Activated CD4-positive, alpha-beta T cell treated with anti-CD3 and anti-CD28 coated beads, Interleukin-2, Interleukin-4, amounts not matched to agents 100 ng/mL and 50 ng/mL, durations not matched to agents 16 hours and 8 hours (primary cell): ENCODE measurements at regions not wholly inside any gene's neighbourhood (a gene's known extent, or its start where the extent isn't known, plus 50 kb on each side); places are given as distances from the start of the nearest gene placed in this dataset.

ENCODE experiments used
- DNase-seq: peaks from one replicate; pipeline ENCODE4 v3.0.0-alpha.2; 2020; ENCODE audit warnings: low spot score

GRCh38 chr9:89863837-89864236 lies 259.0 kb downstream of the GADD45G start:
- no peak for DNase-seq

GRCh38 chr9:89864257-89864656 lies 259.4 kb downstream of the GADD45G start:
- no peak for DNase-seq

- DNase-seq: no peak
Measured at GRCh38 chr9:89864731-89865130, 259.9 kb downstream of the GADD45G start.

- DNase-seq: no peak
Measured at GRCh38 chr9:89865357-89865756, 260.5 kb downstream of the GADD45G start.

GRCh38 chr9:89865981-89866380 lies 261.2 kb downstream of the GADD45G start:
- DNase-seq: no peak

- no peak for DNase-seq
Measured at GRCh38 chr9:89866701-89867100, 261.9 kb downstream of the GADD45G start.

- DNase-seq: no peak
Measured at GRCh38 chr9:89868100-89868499, 263.3 kb downstream of the GADD45G start.

- no peak for DNase-seq
Measured at GRCh38 chr9:89869793-89870580, 265.2 kb downstream of the GADD45G start.

GRCh38 chr9:89871871-89872331 lies 267.1 kb downstream of the GADD45G start:
- no peak for DNase-seq

GRCh38 chr9:89872426-89872912 lies 267.7 kb downstream of the GADD45G start:
- DNase-seq: no peak

- DNase-seq: no peak
Measured at GRCh38 chr9:89872913-89873707, 268.3 kb downstream of the GADD45G start.

GRCh38 chr9:89873801-89874200 lies 269.0 kb downstream of the GADD45G start:
- no peak for DNase-seq

- no peak for DNase-seq
Measured at GRCh38 chr9:89874351-89875321, 269.8 kb downstream of the GADD45G start.

GRCh38 chr9:89877051-89878002 lies 272.5 kb downstream of the GADD45G start:
- DNase-seq: no peak

GRCh38 chr9:89878003-89878411 lies 273.2 kb downstream of the GADD45G start:
- no peak for DNase-seq

GRCh38 chr9:89878687-89879086 lies 273.9 kb downstream of the GADD45G start:
- DNase-seq: no peak

GRCh38 chr9:89879276-89879675 lies 274.5 kb downstream of the GADD45G start:
- DNase-seq: no peak

GRCh38 chr9:89879701-89880100 lies 274.9 kb downstream of the GADD45G start:
- DNase-seq: no peak

- DNase-seq: no peak
Measured at GRCh38 chr9:89880161-89880560, 275.3 kb downstream of the GADD45G start.

- no peak for DNase-seq
Measured at GRCh38 chr9:89880721-89881120, 275.9 kb downstream of the GADD45G start.

- DNase-seq: no peak
Measured at GRCh38 chr9:89881431-89881830, 276.6 kb downstream of the GADD45G start.
